ENCODE measurements at regions not wholly inside any gene's neighbourhood (a gene's known extent, or its start where the extent isn't known, plus 50 kb on each side); places are given as distances from the start of the nearest gene placed in this dataset.

DNA sequence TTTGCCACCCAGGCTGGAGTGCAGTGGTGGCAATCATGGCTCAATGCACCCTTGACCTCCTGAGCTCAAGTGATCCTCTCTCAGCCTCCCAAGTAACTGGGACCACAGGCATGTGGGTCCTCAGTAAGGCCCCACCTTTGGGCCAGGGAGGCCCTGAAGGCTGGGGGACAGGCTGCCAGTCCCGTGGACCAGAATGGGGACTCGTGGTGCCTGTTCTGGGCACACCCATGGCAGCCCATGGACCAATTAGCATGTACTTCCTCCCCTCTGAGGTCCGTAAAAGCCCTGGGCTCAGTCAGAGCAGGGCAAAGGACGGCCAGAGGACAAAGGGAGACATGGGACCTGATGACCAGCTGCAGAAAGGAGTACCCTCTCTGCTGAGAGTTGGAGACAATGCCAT, 1590.8 kb downstream of the KHDRBS2 start:
- Histone ChIP-seq H3K27me3 (no peaks in the 10 kb centered on the region), H3K4me3 (no peak overlapping the region), H3K4me1 (no peaks in the 10 kb centered on the region), H3K27ac (no peak overlapping the region), H3K9me3 (peaks cover 0 to 22% (median 7%) of the 10 kb centered on the region in 4 donors), H3K36me3 (no peaks in the 10 kb centered on the region)
- TF ChIP-seq POLR2AphosphoS5 (IDR thresholded peaks at IDR 0.05) (no peak), POLR2A (IDR thresholded peaks at IDR 0.05) (no peak), EP300 (IDR thresholded peaks at IDR 0.05) (no peak)
- TF ChIP-seq, protein P1, sequence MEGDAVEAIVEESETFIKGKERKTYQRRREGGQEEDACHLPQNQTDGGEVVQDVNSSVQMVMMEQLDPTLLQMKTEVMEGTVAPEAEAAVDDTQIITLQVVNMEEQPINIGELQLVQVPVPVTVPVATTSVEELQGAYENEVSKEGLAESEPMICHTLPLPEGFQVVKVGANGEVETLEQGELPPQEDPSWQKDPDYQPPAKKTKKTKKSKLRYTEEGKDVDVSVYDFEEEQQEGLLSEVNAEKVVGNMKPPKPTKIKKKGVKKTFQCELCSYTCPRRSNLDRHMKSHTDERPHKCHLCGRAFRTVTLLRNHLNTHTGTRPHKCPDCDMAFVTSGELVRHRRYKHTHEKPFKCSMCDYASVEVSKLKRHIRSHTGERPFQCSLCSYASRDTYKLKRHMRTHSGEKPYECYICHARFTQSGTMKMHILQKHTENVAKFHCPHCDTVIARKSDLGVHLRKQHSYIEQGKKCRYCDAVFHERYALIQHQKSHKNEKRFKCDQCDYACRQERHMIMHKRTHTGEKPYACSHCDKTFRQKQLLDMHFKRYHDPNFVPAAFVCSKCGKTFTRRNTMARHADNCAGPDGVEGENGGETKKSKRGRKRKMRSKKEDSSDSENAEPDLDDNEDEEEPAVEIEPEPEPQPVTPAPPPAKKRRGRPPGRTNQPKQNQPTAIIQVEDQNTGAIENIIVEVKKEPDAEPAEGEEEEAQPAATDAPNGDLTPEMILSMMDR (IDR thresholded peaks at IDR 0.05) = no peak
- 57 to 71% (median 63%) methylated on average over 2 to 4 of the region's 4 CpGs for WGBS, 5 donors
- no peak for DNase-seq
- intact Hi-C loops (cut with DNase I; ENCODE audit: low total_unique reads) = no loop called here

DNA sequence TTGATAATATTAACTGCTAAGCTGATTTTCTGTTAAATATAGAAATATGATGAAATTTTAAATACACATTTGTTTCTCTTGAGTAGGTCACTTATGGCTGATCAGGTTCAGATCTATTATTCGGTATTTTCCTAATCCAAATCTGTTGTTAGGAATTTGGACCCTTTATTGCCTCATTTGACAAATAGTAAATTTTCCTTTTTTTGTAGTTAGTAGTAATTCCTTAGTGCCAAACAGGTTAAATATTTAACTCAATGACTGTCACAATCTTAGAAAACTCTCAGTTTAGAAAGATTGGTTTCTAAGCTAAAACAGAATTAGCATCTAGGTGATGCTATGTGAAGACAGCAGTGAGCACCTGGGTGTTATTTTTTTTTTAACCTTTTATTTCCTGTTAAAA, 1598.9 kb downstream of the KHDRBS2 start:
- DNase-seq = no peak
- WGBS, 5 donors = 60 to 81% (median 69%) methylated on average over 1 of the region's 1 CpG
- H3K4me1 ChIP-seq = no peaks in the 10 kb centered on the region
- intact Hi-C loops (cut with DNase I; ENCODE audit: low total_unique reads) = no loop called here
- H3K27ac ChIP-seq = no peak overlapping the region
- no peaks in the 10 kb centered on the region for H3K27me3 ChIP-seq
- peaks cover 0 to 9% (median 2%) of the 10 kb centered on the region in 4 donors for H3K9me3 ChIP-seq
- H3K36me3 ChIP-seq = no peaks in the 10 kb centered on the region
- no peak for TF ChIP-seq EP300 (IDR thresholded peaks at IDR 0.05)
- no peak for TF ChIP-seq POLR2A (IDR thresholded peaks at IDR 0.05)
- TF ChIP-seq, protein P1 (IDR thresholded peaks at IDR 0.05) = no peak
- TF ChIP-seq POLR2AphosphoS5 (IDR thresholded peaks at IDR 0.05) = no peak
- no peak overlapping the region for H3K4me3 ChIP-seq

DNA sequence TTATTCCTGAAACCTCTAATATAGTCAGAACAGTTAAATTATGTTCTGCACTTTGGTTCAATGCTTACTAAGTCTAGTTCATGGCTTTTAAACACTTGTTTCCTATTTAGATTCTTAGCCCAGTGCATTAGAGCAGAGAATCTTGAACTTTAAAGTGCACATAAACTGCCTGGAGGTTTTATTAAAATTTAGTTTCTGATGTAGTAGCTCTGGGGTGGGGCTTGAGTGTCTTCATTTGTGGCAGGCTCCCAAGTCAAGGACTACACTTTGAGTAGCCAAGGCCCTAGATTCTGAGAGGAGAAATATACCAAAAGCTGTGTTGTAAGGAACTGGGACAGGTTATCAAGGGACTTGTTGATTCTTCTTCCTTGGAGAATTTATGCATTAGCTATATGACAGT, 1604.2 kb downstream of the KHDRBS2 start:
- Histone ChIP-seq H3K27ac (no peak overlapping the region), H3K4me3 (no peak overlapping the region), H3K36me3 (no peaks in the 10 kb centered on the region), H3K9me3 (peaks cover 0 to 17% (median 5%) of the 10 kb centered on the region in 4 donors), H3K4me1 (no peaks in the 10 kb centered on the region), H3K27me3 (no peaks in the 10 kb centered on the region)
- TF ChIP-seq, protein P1 (IDR thresholded peaks at IDR 0.05) = no peak
- TF ChIP-seq POLR2AphosphoS5 (IDR thresholded peaks at IDR 0.05) (no peak), EP300 (IDR thresholded peaks at IDR 0.05) (no peak), POLR2A (IDR thresholded peaks at IDR 0.05) (no peak)
- no peak for DNase-seq
- intact Hi-C loops (cut with DNase I; ENCODE audit: low total_unique reads) = no loop called here

DNA sequence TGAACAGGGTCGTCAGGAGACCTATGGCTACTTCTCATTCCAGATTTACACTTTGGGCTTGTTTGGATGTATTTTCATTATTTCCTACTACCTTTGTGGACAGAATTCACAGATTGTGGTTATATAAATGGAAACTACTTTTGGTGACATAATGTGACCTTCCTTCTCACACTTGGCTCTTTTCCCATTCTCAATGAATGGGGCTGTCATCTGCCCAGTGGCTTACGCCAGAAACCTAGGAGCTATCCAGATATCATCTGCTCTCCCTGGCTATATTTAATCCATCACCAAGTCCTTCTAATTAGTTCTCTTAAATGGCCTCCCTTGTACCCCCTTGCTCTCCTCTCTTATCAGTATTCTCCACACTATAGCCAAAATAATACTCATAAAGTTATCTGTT, 1606.8 kb downstream of the KHDRBS2 start:
- TF ChIP-seq, protein P1 (IDR thresholded peaks at IDR 0.05) = no peak
- TF ChIP-seq POLR2A (IDR thresholded peaks at IDR 0.05) (no peak), EP300 (IDR thresholded peaks at IDR 0.05) (no peak), POLR2AphosphoS5 (IDR thresholded peaks at IDR 0.05) (no peak)
- Histone ChIP-seq H3K36me3 (no peaks in the 10 kb centered on the region), H3K9me3 (peaks cover 0 to 19% (median 8%) of the 10 kb centered on the region in 4 donors), H3K27ac (no peak overlapping the region), H3K27me3 (no peaks in the 10 kb centered on the region), H3K4me3 (no peak overlapping the region), H3K4me1 (no peaks in the 10 kb centered on the region)
- WGBS, 5 donors = 78 to 85% (median 82%) methylated on average over 2 of the region's 2 CpGs
- no peak for DNase-seq
- intact Hi-C loops (cut with DNase I; ENCODE audit: low total_unique reads) = no loop called here
